NT2/D1 (cell line): ENCODE measurements at regions not wholly inside any gene's neighbourhood (a gene's known extent, or its start where the extent isn't known, plus 50 kb on each side); places are given as distances from the start of the nearest gene placed in this dataset.

Experiments
- YY1 ChIP-seq: IDR thresholded peaks from 2 replicates; pipeline ENCODE4 v1.6.1; 2011; ENCODE audit not compliant: insufficient read length, insufficient read depth
- ZNF274 ChIP-seq: IDR thresholded peaks from 2 replicates; pipeline ENCODE4 v1.6.1; 2011; ENCODE audit warnings: mild to moderate bottlenecking, low read depth, low read length

DNA sequence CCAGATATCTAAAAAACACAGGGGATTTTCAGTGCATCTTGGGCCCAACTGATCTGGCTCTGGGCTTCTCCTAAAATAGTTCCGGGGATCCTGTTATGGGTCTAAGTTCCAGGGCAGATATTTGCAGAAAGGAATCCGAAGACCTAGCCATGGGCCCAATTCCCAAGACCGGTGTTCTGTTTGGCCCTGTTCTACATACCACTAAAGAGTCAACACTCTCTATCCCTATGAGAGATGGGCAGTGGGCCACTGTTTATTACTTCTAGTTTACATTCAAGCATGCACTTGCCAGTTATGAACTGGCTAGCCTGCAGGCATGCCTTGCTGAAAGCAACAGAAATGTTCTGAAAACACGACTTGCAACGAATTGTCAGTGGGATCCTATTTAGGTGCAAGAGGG lies 87.4 kb upstream of the PLCB4 start:
- no peak for TF ChIP-seq YY1
- no peak for TF ChIP-seq ZNF274
